Upper lobe of right lung (tissue), 1 donor: ENCODE measurements at regions not wholly inside any gene's neighbourhood (a gene's known extent, or its start where the extent isn't known, plus 50 kb on each side); places are given as distances from the start of the nearest gene placed in this dataset.

ENCODE experiments used
- ATAC-seq: fragments of 200-7000 bp; cut with Tn5 transposase; one replicate; pipeline ENCODE4 v1.9.1; 2020; ENCODE audit warnings: mild to moderate bottlenecking, moderate library complexity
- DNase-seq: peaks from one replicate; pipeline ENCODE4 v3.0.0-alpha.2; 2020
- H3K27ac ChIP-seq: fragments of 200-600 bp; one replicate; pipeline ENCODE4 v1.8.0; 2022
- H3K27me3 ChIP-seq: fragments of 200-600 bp; one replicate; pipeline ENCODE4 v1.8.0; 2022; ENCODE audit warnings: mild to moderate bottlenecking
- H3K36me3 ChIP-seq: fragments of 200-600 bp; one replicate; pipeline ENCODE4 v1.8.0; 2022
- H3K4me1 ChIP-seq: fragments of 200-600 bp; one replicate; pipeline ENCODE4 v1.8.0; 2022
- H3K4me3 ChIP-seq: fragments of 200-600 bp; one replicate; pipeline ENCODE4 v1.8.0; 2022; ENCODE audit warnings: mild to moderate bottlenecking
- H3K9me3 ChIP-seq: fragments of 200-600 bp; one replicate; pipeline ENCODE4 v1.8.0; 2022
- CTCF ChIP-seq: fragments of 200-600 bp; IDR thresholded peaks from one replicate; pipeline ENCODE4 v1.8.0; 2022; ENCODE audit warnings: antibody characterized with exemption
- intact Hi-C: fragments of 100-400 bp; cut with DNase I; formaldehyde crosslinking; loops from one replicate; pipeline ENCODE4 v1.11.0; 2022
- donor health status: DM: no; HTN: yes; CAD: no; lungs with severe emphysema.

DNA sequence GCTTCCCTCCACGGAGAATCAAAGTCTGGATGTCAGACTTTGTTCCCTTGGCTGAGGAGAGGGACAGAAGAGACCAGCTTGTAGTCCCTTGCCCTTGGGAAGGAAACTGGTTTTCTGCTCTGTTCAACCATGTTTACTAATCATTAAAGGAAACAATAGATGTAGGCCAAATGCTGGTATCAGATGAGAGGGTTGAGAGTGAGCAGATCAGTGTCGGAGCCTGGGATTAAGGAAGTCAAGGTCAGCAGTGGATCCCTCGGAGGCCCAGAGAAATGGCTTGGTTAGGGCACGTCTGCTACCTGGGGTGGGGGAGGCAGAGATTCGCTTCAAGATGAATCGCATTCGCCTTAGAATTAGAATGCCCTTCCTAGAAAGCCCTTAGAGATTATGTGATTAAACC lies 109.1 kb downstream of the MYCN start:
- H3K27ac ChIP-seq = no peak overlapping the region
- no peak for ATAC-seq
- H3K4me3 ChIP-seq = no peak overlapping the region
- no peak for TF ChIP-seq CTCF
- H3K4me1 ChIP-seq = no peaks in the 10 kb centered on the region
- peaks cover 7% of the 10 kb centered on the region for H3K27me3 ChIP-seq
- no peaks in the 10 kb centered on the region for H3K9me3 ChIP-seq
- DNase-seq = no peak
- intact Hi-C loops = no loop called here
- H3K36me3 ChIP-seq = no peaks in the 10 kb centered on the region

DNA sequence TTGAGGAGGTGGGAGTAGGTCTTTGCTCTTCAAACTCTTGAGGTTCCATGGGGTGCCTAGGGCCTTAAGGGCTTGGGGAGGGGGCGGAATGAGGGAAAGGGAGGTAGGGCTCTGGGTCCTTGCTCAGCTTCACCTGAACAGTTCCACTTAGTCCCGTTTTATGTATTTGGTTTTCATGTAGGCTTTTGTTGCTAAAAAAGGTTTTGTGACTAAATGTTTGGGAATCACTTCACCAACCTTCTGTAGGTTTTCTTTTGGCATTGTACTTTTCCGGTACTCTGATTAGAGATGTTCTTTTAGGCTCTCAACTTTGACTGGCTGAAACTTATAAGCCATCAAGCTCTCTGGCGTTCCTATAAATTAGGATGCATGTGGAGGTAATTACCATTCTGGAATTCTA lies 108.1 kb downstream of the MYCN start:
- Histone ChIP-seq H3K4me1 (no peaks in the 10 kb centered on the region), H3K27ac (no peak overlapping the region), H3K27me3 (peaks cover 7% of the 10 kb centered on the region), H3K9me3 (no peaks in the 10 kb centered on the region), H3K4me3 (no peak overlapping the region), H3K36me3 (no peaks in the 10 kb centered on the region)
- TF ChIP-seq CTCF = no peak
- ATAC-seq (no peak), DNase-seq (no peak)
- intact Hi-C loops = no loop called here

GRCh38 chr2:16047701-16048100 lies 107.4 kb downstream of the MYCN start:
- Histone ChIP-seq H3K27me3 (peaks cover 7% of the 10 kb centered on the region), H3K9me3 (no peaks in the 10 kb centered on the region), H3K4me1 (no peaks in the 10 kb centered on the region), H3K36me3 (no peaks in the 10 kb centered on the region), H3K4me3 (no peak overlapping the region), H3K27ac (no peak overlapping the region)
- intact Hi-C loops = no loop called here
- no peak for ATAC-seq
- no peak for DNase-seq
- TF ChIP-seq CTCF = no peak

DNA sequence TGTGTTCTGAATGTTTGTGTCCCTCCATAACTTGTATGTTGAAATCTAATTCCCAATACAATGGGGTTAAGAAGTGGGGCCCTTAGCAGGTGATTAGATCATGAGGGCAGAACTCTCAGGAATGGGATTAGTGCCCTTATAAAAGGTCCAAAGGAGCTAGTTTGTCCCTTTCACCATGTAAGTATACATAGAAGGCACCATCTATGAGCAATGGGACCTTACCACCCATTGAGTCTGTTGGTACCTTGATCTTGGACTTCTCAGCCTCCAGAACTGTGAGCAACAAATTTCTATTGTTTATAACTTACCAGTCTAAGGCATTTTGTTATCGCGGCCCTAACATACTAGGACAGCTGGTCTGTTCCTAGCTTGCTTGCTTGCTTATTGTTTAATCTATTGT lies 106.3 kb downstream of the MYCN start:
- intact Hi-C loops = no loop called here
- Histone ChIP-seq H3K4me3 (no peak overlapping the region), H3K27me3 (peaks cover 7% of the 10 kb centered on the region), H3K27ac (no peak overlapping the region), H3K36me3 (no peaks in the 10 kb centered on the region), H3K4me1 (no peaks in the 10 kb centered on the region), H3K9me3 (no peaks in the 10 kb centered on the region)
- DNase-seq (no peak), ATAC-seq (no peak)
- TF ChIP-seq CTCF = no peak

DNA sequence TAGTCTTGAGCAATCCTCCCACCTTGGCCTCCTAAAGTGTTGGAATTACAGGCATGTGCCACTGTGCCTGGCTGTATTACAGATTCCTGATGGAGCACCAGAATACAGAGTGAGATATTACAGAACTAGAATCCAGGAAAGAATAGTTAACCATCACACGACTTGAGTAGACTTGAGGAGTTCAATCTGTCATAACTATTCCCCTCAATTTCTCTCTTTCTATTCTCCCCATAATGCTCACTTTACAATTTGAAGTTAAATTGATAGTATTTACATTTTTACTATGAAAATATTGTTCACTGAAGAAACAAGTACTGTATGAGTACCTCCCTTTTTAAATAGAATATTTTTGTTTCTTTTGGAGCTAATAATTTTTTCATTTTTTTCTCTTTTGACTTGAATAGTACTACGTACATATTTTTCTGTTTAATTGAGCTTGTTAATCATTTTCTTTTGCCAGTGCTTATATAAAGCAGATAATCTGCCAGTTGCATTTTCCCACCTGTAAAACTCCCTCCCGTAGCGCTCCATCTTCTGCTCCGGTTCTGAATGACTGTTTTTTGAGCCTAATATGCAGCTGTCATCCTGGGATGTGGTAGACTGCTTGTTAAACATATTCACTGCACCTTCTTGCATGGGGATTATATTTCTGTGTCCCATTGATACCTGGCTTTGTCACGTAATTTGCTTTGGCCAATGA lies 105.5 kb downstream of the MYCN start:
- H3K36me3 ChIP-seq = no peaks in the 10 kb centered on the region
- H3K4me1 ChIP-seq = no peaks in the 10 kb centered on the region
- TF ChIP-seq CTCF = no peak
- no peak overlapping the region for H3K4me3 ChIP-seq
- DNase-seq (no peak), ATAC-seq (no peak)
- peaks cover 2% of the 10 kb centered on the region for H3K27me3 ChIP-seq
- intact Hi-C loops = no loop called here
- no peaks in the 10 kb centered on the region for H3K9me3 ChIP-seq
- no peak overlapping the region for H3K27ac ChIP-seq

DNA sequence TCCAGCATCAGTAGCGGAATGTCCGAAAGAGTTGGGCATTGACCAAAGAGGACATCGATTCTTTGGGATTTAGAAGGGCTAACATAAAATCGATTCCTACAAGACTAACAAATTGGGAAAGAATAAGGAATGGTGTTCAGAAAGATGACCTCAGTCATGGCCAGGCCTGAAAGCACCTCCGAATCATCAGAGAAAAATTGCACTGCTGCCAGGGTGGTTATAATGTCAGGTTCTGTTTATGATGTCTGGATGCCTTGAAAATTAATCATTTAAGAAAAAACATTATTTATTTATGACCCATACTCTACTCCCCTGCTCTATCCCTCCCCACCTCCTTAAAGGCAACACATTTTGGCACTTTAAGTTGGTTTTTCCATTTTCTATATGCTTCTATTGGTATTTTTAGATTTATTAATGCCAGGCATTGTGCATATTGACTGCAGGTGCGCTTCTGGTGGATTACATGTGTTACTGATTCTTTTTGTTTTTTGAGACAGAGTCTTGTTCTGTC lies 104.7 kb downstream of the MYCN start:
- ATAC-seq = no peak
- Histone ChIP-seq H3K9me3 (no peaks in the 10 kb centered on the region), H3K4me3 (no peak overlapping the region), H3K27ac (no peak overlapping the region), H3K27me3 (no peaks in the 10 kb centered on the region), H3K36me3 (no peaks in the 10 kb centered on the region), H3K4me1 (no peaks in the 10 kb centered on the region)
- intact Hi-C loops = no loop called here
- no peak for DNase-seq
- no peak for TF ChIP-seq CTCF
